Activated effector memory CD4-positive, alpha-beta T cell treated with Interleukin-2 at 50 U/mL for 16 hours (primary cell): ENCODE measurements at regions not wholly inside any gene's neighbourhood (a gene's known extent, or its start where the extent isn't known, plus 50 kb on each side); places are given as distances from the start of the nearest gene placed in this dataset.
"Not testable (repeated sequence)": the region's sequence is repeated elsewhere in the genome, so short reads cannot be mapped to it uniquely, and the experiment has no call there.

Experiments used
- DNase-seq: peaks from one replicate; pipeline ENCODE4 v3.0.0-alpha.2; 2020

- no peak for DNase-seq
Measured at GRCh38 chr12:111149299-111149698, 219.6 kb downstream of the PHETA1 start.

DNA sequence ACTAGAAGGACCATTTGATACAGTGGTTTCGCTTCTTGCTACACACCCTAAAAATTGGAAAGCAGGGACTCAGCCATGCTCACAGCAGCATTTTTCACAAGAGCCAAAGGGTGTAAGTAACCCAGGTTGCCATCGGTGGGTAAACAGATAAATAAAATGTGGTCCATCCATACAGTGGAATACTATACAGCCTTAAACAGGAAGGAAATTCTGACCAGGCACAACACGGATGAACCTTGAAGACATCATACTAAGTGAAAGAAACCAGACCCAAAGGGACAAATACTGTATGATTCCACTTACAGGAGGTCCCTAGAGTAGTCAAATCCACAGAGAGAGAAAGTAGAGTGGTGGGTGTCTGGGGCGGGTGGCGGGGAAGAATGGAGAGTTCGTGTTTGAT lies 220.9 kb downstream of the PHETA1 start:
- DNase-seq, result no peak

DNA sequence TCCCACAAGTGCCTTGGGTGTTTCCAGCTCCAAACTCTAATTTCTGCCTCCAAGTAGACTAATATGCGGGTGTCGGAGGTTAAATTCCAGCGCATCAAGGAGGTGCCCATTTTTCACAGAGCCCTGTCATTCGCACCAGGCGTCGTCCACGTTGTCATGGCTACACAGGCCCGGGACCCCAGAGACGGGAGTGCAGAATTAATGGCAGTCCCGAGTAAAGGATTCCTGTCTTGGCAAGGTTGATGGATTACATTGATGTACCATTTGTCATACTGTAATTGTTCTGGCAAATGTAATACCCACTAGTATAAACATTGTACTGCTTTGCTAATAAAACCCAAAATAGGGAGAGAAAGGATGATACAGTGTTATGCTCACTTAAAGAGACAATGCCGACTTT lies 222.9 kb upstream of the MYL2 start:
- no peak for DNase-seq

DNA sequence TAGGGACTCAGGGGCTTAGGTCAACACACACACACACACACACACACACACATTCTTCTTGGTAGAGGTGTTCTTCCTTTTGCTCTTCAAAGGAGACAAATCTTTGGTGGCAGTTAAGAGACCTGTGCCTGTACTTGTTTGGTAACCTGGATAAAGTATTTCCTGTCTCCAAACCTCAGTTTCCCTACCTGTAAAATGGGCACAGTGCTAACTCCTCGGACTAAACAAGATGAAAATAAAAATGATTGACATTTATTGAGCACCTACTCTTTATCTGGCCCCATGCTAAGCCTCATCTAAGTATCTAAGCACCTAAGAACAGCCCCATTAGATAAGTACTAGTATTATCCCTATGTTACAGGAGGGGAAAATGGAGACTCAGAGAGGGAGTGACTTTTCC lies 220.8 kb upstream of the MYL2 start:
- DNase-seq, result no peak

- no peak for DNase-seq
Measured at GRCh38 chr12:111138016-111138415, 217.6 kb upstream of the MYL2 start.

- DNase-seq, result no peak
Measured at GRCh38 chr12:111135293-111135832, 215.0 kb upstream of the MYL2 start.

DNA sequence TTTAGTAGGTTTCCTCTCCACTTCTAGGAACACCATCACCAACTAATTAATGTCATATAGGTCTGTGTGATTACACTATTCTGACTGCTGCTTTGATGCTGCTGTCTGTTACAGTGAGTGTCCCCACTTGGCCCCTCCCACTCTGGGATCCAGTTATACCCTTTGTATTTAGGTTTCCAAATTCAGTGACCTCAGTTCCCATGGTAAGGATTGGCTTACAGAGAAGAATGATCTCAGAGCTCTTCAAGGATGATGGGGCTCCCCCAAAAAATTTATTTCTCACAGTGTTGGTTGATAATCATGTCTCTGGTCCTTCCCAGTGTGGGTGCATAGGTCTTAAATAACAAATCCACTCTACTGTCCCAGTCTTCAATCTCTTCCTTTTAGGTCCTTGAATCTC lies 210.0 kb upstream of the MYL2 start:
- no peak for DNase-seq

DNA sequence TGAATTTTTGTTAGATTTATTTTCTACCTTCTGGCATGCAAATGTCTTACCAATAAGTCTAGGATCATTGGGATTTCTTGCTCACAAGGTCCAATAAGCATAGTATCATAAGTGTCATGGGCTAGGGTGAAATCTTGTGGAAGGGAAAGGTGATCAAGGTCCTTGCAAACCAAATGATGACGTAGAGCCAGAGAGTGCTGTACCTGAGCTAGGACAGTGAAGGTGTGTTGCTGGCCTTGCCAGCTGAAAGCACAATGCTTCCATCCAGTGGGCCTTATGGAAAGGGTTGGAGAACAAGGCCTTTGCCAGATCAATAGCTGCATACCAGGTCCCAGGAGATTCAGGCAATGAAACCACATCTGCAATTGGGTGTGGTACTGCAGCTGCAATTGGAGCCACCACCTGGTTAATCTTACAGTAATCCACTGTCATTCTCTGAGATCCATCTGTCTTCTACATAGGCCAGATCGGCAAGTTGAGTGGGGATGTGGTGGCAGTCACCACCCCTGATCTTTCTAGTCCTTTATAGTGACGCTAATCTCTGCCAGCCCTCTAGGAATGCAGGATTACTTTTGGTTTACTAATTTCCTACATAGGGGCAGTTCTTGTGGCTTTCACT lies 208.9 kb upstream of the MYL2 start:
- DNase-seq, result no peak

DNA sequence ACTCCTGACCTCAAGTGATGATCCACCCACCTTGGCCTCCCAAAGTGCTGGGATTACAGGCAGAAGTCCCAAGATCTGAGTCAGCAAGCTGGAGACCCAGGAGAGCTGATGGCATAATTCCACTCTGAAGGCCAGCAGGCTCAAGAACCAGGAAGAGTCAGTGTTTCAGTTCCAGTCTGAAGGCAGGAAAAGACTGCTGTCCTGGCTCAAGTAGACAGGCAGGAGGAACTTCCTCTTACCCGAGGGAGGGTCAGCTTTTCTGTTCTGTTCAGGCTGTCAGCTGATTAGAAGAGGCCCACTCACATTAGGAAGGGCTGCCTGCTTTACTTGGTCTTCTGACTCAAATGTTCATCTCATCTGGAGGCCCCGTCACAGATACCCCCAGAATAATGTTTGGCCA lies 206.0 kb upstream of the MYL2 start:
- no peak for DNase-seq

DNA sequence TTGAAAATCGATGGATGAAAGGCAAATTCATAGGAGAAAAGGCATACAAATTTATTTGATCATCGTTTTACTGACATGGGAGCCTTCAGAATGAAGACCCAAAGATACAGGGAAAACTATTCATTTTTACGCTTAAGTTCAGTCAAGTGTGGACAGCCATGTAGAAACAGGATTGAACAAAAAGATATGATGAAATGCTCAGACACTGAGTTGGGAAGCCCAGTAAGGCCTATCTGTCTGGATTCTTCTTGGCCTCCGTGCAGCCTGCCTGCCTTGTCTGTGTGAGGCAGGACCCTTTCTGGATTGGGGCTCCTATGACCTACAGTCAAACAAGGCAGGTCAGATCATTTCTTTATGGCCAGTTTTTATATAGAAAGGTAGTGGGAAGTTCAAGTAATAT lies 203.8 kb upstream of the MYL2 start:
- no peak for DNase-seq

DNA sequence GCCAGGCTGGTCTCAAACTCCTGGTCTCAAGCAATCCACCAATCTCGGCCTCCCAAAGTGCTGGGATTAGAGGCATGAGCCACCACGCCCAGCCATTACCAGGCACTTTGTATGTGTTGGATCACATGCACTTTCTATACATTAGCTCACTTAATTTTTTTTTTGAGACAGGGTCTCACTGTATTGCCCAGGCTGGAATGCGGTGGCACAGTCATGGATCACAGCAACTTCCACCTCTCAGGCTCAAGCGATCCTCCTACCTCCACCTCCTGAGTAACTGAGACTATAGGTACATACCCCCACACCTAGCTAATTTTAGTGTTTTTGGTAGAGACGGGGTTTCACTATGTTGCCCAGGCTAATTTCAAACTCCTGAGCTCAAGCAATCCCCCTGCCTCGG lies 203.0 kb upstream of the MYL2 start:
- DNase-seq, result no peak

DNA sequence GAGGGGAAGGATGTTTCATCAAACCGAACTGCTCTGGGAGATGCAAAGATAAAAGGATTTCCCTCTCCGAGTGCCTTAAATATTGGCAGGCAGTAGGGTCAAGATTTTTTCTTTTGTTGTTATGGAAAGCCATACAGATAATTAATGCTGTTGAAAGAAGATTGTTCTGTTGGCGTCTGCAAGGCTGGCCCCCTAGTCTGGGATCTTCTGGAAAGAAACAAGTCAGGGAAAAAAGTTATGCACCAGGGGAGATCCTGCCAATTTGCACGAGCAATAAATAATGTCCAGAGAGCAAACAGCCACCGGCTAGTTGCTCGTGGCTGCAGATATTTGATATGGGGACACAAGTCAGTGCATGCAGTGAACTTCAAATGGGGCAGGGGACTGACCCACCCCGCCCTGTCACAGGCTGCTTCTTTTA lies 202.1 kb upstream of the MYL2 start:
- no peak for DNase-seq

DNA sequence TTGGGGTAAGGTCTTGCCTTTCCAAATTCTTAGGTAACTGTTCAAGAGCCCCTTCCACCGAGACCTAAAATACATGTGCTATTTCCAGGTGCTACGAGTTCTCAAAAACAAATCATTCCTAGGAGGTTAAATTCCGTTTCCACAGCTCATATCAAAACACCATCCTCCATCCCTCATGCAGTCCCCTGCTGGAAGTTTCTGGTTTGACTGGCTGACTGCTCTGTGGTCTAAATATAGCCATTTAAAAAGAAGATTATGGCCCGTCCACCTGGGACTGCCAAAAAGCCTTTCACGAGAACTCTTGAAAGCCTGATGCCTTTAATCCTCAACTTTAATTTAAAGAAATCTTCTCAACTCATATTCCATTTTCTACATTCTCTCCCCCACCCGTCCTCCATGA lies 201.5 kb upstream of the MYL2 start:
- DNase-seq, result no peak

GRCh38 chr12:111120578-111120977 lies 200.2 kb upstream of the MYL2 start:
- DNase-seq, result no peak

- DNase-seq, result no peak
Measured at GRCh38 chr12:111117017-111117416, 196.6 kb upstream of the MYL2 start.

GRCh38 chr12:111113313-111113712 lies 192.9 kb upstream of the MYL2 start:
- not testable (repeated sequence) for DNase-seq

DNA sequence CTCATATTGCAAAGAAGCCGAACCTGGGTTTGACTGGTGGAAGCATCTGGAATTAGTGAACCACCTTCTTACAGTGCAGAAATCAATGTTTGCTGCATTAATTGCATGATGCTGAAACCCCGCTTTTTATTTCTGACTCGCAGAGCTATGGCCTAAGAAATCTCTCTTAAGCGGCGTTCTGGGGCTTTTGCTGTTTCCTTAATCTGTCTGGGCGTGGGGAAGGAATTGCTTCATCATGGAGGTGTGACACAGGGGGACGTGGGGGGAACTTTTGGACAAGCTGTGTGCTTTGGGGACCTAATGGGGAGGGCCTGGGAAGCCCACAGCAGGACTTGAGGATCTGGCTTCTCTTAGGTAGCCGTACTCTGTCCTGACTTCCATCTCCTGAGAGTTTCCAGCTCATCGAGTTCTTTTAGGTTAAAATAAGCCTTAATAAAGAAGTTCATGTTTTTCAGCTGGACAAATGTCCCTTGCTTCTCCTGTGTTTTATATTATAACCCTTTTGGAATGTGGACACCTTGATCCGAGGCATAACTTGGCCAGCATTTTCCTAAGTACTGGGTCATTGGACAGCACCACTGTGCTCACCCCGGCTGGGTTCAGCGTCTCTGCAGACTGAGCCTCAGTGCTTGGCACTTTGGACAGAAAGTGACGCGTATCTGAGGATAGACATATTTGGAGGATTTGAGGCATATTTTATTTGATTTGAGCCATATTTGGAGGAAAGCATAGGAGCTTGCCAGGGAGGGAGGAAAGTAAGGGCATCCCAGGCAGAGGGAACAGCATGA lies 192.1 kb upstream of the MYL2 start:
- DNase-seq, result no peak

GRCh38 chr12:111111681-111112080 lies 191.3 kb upstream of the MYL2 start:
- DNase-seq, result no peak

DNA sequence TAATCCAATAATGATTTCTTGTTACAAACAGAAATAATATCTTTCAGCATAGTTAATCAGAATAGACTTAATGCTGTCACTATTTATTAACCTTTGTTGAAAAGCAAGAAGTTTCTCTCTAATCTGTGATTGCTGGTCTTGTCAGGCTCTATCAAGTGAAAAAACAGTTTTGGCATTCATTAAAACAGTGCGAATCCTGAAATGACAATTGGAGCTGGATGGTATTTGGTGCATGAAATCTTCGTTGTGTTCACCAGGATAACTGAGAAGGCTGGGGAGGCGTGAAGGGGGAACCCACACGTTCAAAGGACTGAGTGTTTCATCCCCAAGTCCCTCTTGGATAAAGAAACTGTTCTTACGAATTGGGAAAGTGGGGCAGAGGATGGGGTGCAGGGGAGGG lies 190.2 kb upstream of the MYL2 start:
- DNase-seq, result no peak

DNA sequence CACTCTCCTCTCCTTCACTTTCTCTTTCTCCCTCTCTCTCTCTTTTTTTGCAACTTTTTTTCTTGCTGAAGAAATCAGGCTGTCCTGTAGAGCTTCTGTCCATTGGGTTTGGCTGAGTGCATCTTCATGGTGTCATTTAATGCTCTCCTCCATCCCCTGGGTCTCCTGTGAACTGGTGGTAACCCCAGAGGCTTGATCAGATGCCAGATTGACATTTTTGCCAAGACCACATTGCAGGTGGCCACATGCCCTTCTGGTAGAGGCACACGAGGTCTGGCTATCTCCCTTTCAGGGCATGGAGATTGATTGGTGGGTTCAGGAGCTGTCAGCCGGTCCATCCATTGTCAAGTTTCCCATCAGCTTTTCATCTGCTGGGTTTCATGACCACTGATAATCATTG lies 188.3 kb upstream of the MYL2 start:
- no peak for DNase-seq

- no peak for DNase-seq
Measured at GRCh38 chr12:111107392-111108178, 187.2 kb upstream of the MYL2 start.

- no peak for DNase-seq
Measured at GRCh38 chr12:111105294-111105693, 184.9 kb upstream of the MYL2 start.

GRCh38 chr12:111103583-111103982 lies 183.2 kb upstream of the MYL2 start:
- no peak for DNase-seq
